ENCODE measurements at regions not wholly inside any gene's neighbourhood (a gene's known extent, or its start where the extent isn't known, plus 50 kb on each side); places are given as distances from the start of the nearest gene placed in this dataset.

DNA sequence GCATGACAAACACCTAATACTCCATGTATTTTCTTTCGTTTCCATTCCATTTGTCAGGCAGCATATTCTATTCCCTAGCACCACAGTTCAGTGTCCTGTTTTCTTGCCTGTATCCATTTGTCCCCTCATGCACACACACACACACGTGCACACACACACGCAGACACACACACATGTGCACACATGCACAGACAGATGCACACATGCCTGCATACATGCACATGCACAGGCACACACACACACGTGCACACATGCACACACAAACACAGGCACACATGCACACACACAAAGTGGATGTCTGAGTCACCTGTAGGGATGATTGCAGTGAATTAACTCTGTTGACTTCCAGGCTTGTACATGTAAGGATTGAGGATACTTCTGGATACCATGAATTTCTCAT is 226.7 kb upstream of the SYNDIG1 start:
- TF ChIP-seq, protein P1, sequence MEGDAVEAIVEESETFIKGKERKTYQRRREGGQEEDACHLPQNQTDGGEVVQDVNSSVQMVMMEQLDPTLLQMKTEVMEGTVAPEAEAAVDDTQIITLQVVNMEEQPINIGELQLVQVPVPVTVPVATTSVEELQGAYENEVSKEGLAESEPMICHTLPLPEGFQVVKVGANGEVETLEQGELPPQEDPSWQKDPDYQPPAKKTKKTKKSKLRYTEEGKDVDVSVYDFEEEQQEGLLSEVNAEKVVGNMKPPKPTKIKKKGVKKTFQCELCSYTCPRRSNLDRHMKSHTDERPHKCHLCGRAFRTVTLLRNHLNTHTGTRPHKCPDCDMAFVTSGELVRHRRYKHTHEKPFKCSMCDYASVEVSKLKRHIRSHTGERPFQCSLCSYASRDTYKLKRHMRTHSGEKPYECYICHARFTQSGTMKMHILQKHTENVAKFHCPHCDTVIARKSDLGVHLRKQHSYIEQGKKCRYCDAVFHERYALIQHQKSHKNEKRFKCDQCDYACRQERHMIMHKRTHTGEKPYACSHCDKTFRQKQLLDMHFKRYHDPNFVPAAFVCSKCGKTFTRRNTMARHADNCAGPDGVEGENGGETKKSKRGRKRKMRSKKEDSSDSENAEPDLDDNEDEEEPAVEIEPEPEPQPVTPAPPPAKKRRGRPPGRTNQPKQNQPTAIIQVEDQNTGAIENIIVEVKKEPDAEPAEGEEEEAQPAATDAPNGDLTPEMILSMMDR (IDR thresholded peaks at IDR 0.05) = no peak
- TF ChIP-seq POLR2AphosphoS5 (IDR thresholded peaks at IDR 0.05) (no peak), POLR2A (IDR thresholded peaks at IDR 0.05) (no peak), EP300 (IDR thresholded peaks at IDR 0.05) (no peak)

All from gastroesophageal sphincter (tissue), 3 donors.